Astrocyte (in vitro differentiated cells and primary cell): ENCODE measurements at regions not wholly inside any gene's neighbourhood (a gene's known extent, or its start where the extent isn't known, plus 50 kb on each side); places are given as distances from the start of the nearest gene placed in this dataset.

Experiments
- DNase-seq: peaks from one replicate; pipeline ENCODE4 v3.0.0-alpha.2; 2010; ENCODE audit warnings: low read depth
- FAIRE-seq: peaks from 2 replicates; lab custom pipeline; 2011; peaks lifted over from hg19 to GRCh38; lab: Jason Lieb, UNC
- H2AFZ ChIP-seq: 2 replicates; pipeline ENCODE4 v1.6.0; 2012; ENCODE audit warnings: low read depth, low read length, inconsistent platforms
- H3K27ac ChIP-seq: 2 replicates; pipeline ENCODE4 v1.5.1; 2011; ENCODE audit warnings: low read depth, low read length, inconsistent platforms
- H3K27me3 ChIP-seq: 2 replicates; pipeline ENCODE4 v1.6.0; 2011; ENCODE audit warnings: low read length, inconsistent platforms; ENCODE audit not compliant: insufficient read depth
- H3K36me3 ChIP-seq: 2 replicates; pipeline ENCODE4 v1.5.1; 2011; ENCODE audit warnings: low read length, inconsistent platforms; ENCODE audit not compliant: insufficient read depth
- H3K4me1 ChIP-seq: 2 replicates; pipeline ENCODE4 v1.5.1; 2011; ENCODE audit warnings: low read length, inconsistent platforms; ENCODE audit not compliant: insufficient read depth
- H3K4me2 ChIP-seq: 2 replicates; pipeline ENCODE4 v1.6.0; 2012; ENCODE audit warnings: low read length, inconsistent platforms
- H3K4me3 ChIP-seq: 2 replicates; pipeline ENCODE4 v1.5.1; 2011; ENCODE audit warnings: low read depth, mild to moderate bottlenecking, low read length, inconsistent platforms; ENCODE audit not compliant: insufficient read depth
- H3K79me2 ChIP-seq: 2 replicates; pipeline ENCODE4 v1.6.0; 2012; ENCODE audit warnings: mild to moderate bottlenecking, low read length, inconsistent platforms; ENCODE audit not compliant: insufficient read depth
- H3K9ac ChIP-seq: 2 replicates; pipeline ENCODE4 v1.6.0; 2012; ENCODE audit warnings: mild to moderate bottlenecking, low read length, inconsistent platforms
- H3K9me3 ChIP-seq: 2 replicates; pipeline ENCODE4 v1.5.1; 2012; ENCODE audit warnings: low read depth, mild to moderate bottlenecking, low read length, inconsistent platforms; ENCODE audit not compliant: insufficient read depth
- H4K20me1 ChIP-seq: 2 replicates; pipeline ENCODE4 v1.6.0; 2012; ENCODE audit warnings: low read length, inconsistent platforms; ENCODE audit not compliant: insufficient read depth
- H3K27ac Mint-ChIP-seq: one replicate; pipeline ENCODE4 v1.8.0; 2021; ENCODE audit warnings: mild to moderate bottlenecking, mixed read lengths; ENCODE audit not compliant: unreplicated experiment
- H3K27me3 Mint-ChIP-seq: one replicate; pipeline ENCODE4 v1.8.0; 2021; ENCODE audit warnings: low read depth, mixed read lengths; ENCODE audit not compliant: unreplicated experiment
- H3K36me3 Mint-ChIP-seq: one replicate; pipeline ENCODE4 v1.8.0; 2021; ENCODE audit warnings: low read depth, mixed read lengths; ENCODE audit not compliant: unreplicated experiment
- H3K4me1 Mint-ChIP-seq: one replicate; pipeline ENCODE4 v1.8.0; 2021; ENCODE audit warnings: low read depth, mixed read lengths; ENCODE audit not compliant: unreplicated experiment
- H3K4me3 Mint-ChIP-seq: one replicate; pipeline ENCODE4 v1.8.0; 2021; ENCODE audit warnings: mild to moderate bottlenecking, moderate library complexity, mixed read lengths; ENCODE audit not compliant: unreplicated experiment
- H3K9me3 Mint-ChIP-seq: one replicate; pipeline ENCODE4 v1.8.0; 2021; ENCODE audit warnings: mild to moderate bottlenecking, mixed read lengths; ENCODE audit not compliant: unreplicated experiment
- EZH2 ChIP-seq: IDR thresholded peaks from 2 replicates; pipeline ENCODE4 v1.6.1; 2012; ENCODE audit warnings: mild to moderate bottlenecking, low read length, inconsistent platforms; ENCODE audit not compliant: insufficient read depth
- TF ChIP-seq, protein P1 (sequence below): IDR thresholded peaks from 2 replicates; pipeline ENCODE4 v1.5.1; 2011; ENCODE audit warnings: low read depth, mild to moderate bottlenecking, inconsistent platforms, low read length, moderate library complexity; ENCODE audit not compliant: insufficient read depth

DNA sequence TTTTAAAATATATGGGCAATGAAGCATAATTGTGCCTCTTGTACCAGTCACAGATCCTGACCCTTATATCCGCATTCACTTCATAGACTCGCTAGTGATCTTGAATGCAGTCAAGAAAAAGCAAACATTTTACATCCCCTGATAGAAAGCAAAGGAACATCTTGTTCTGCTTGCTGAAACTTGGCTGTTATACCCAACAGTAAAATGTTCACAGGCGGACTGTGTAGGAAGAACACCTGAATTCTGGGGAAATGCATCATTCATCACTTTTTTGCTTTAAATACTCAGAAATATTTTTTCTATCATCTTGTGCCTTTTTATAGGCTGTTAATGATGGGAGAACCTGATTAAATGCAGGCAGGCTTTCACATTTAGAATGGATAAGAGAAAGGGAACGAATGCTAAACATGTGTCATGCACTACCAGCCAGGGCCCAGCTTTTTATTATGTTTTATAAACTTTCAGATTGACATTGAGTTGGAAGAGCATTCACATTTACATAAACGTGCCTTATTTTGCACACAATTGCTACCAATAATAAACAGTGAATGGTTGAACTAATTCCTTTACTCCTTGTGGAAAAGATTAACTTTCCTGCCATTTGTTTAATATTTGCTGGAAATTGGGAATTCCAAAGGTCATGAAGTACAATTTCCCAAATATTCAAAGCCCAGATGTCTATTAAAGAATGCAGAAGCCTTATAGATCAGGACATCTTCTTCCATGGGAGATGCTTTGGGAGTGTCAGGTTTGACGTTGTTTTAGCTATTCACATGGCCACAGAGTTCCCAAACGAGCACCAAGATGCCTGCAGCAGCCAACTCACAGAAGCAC is 756.2 kb downstream of the TLE1 start:
- H3K4me3 Mint-ChIP-seq = no peak overlapping the region
- no peak overlapping the region for H3K27ac Mint-ChIP-seq

GRCh38 chr9:80932181-80932580 is 757.2 kb downstream of the TLE1 start:
- H3K27ac Mint-ChIP-seq = no peak overlapping the region
- H3K27me3 Mint-ChIP-seq = no peaks in the 10 kb centered on the region
- Histone ChIP-seq H3K9me3 (no peaks in the 10 kb centered on the region), H3K36me3 (no peaks in the 10 kb centered on the region), H3K27me3 (no peaks in the 10 kb centered on the region), H3K4me1 (no peaks in the 10 kb centered on the region), H3K27ac (no peak overlapping the region), H3K79me2 (no peaks in the 10 kb centered on the region), H3K4me2 (no peak overlapping the region), H2AFZ (no peak overlapping the region), H3K9ac (no peak overlapping the region), H3K4me3 (no peak overlapping the region), H4K20me1 (no peaks in the 10 kb centered on the region)
- no peak for FAIRE-seq
- H3K4me3 Mint-ChIP-seq = no peak overlapping the region
- no peaks in the 10 kb centered on the region for H3K4me1 Mint-ChIP-seq
- no peak for DNase-seq
- H3K9me3 Mint-ChIP-seq = no peaks in the 10 kb centered on the region
- TF ChIP-seq EZH2 = no peak
- TF ChIP-seq, protein P1, sequence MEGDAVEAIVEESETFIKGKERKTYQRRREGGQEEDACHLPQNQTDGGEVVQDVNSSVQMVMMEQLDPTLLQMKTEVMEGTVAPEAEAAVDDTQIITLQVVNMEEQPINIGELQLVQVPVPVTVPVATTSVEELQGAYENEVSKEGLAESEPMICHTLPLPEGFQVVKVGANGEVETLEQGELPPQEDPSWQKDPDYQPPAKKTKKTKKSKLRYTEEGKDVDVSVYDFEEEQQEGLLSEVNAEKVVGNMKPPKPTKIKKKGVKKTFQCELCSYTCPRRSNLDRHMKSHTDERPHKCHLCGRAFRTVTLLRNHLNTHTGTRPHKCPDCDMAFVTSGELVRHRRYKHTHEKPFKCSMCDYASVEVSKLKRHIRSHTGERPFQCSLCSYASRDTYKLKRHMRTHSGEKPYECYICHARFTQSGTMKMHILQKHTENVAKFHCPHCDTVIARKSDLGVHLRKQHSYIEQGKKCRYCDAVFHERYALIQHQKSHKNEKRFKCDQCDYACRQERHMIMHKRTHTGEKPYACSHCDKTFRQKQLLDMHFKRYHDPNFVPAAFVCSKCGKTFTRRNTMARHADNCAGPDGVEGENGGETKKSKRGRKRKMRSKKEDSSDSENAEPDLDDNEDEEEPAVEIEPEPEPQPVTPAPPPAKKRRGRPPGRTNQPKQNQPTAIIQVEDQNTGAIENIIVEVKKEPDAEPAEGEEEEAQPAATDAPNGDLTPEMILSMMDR = no peak
- no peaks in the 10 kb centered on the region for H3K36me3 Mint-ChIP-seq

More for the DNA sequence above, 756.2 kb downstream of the TLE1 start:
- Histone ChIP-seq H2AFZ (no peak overlapping the region), H3K9ac (no peak overlapping the region), H3K4me2 (no peak overlapping the region), H3K4me1 (no peaks in the 10 kb centered on the region), H3K4me3 (no peak overlapping the region), H3K79me2 (no peaks in the 10 kb centered on the region), H3K9me3 (no peaks in the 10 kb centered on the region), H3K27me3 (no peaks in the 10 kb centered on the region), H3K36me3 (no peaks in the 10 kb centered on the region), H4K20me1 (no peaks in the 10 kb centered on the region), H3K27ac (no peak overlapping the region)
- Mint-ChIP-seq H3K36me3 (no peaks in the 10 kb centered on the region), H3K9me3 (no peaks in the 10 kb centered on the region), H3K27me3 (no peaks in the 10 kb centered on the region), H3K4me1 (no peaks in the 10 kb centered on the region)
- no peak for DNase-seq
- TF ChIP-seq EZH2 = no peak
- TF ChIP-seq, protein P1 = no peak
- FAIRE-seq = no peak

GRCh38 chr9:80931163-80931562 is 758.2 kb downstream of the TLE1 start:
- Histone ChIP-seq H3K4me1 (no peaks in the 10 kb centered on the region), H4K20me1 (no peaks in the 10 kb centered on the region), H3K79me2 (no peaks in the 10 kb centered on the region), H3K4me3 (no peak overlapping the region), H3K9ac (no peak overlapping the region), H3K36me3 (no peaks in the 10 kb centered on the region), H3K4me2 (no peak overlapping the region), H3K27ac (no peak overlapping the region), H3K27me3 (no peaks in the 10 kb centered on the region), H2AFZ (no peak overlapping the region), H3K9me3 (no peaks in the 10 kb centered on the region)
- DNase-seq (no peak), FAIRE-seq (no peak)
- Mint-ChIP-seq H3K27me3 (no peaks in the 10 kb centered on the region), H3K27ac (no peak overlapping the region), H3K36me3 (no peaks in the 10 kb centered on the region), H3K4me3 (no peak overlapping the region), H3K9me3 (no peaks in the 10 kb centered on the region), H3K4me1 (no peaks in the 10 kb centered on the region)
- TF ChIP-seq EZH2 = no peak
- TF ChIP-seq, protein P1 = no peak
